D341Med (cell line): ENCODE measurements at regions not wholly inside any gene's neighbourhood (a gene's known extent, or its start where the extent isn't known, plus 50 kb on each side); places are given as distances from the start of the nearest gene placed in this dataset.
"Not testable (repeated sequence)": the region's sequence is repeated elsewhere in the genome, so short reads cannot be mapped to it uniquely, and the experiment has no call there.

Experiments used
- DNase-seq: peaks from one replicate; pipeline ENCODE4 v3.0.0; 2012; ENCODE audit warnings: low spot score

- not testable (repeated sequence) for DNase-seq
These were observed 144.9 kb upstream of the APOOL start for GRCh38 chrX:84858771-84859170.

GRCh38 chrX:84865113-84865512 lies 138.6 kb upstream of the APOOL start:
- DNase-seq = no peak

- not testable (repeated sequence) for DNase-seq
These were observed 133.4 kb upstream of the APOOL start for GRCh38 chrX:84870281-84870680.

DNA sequence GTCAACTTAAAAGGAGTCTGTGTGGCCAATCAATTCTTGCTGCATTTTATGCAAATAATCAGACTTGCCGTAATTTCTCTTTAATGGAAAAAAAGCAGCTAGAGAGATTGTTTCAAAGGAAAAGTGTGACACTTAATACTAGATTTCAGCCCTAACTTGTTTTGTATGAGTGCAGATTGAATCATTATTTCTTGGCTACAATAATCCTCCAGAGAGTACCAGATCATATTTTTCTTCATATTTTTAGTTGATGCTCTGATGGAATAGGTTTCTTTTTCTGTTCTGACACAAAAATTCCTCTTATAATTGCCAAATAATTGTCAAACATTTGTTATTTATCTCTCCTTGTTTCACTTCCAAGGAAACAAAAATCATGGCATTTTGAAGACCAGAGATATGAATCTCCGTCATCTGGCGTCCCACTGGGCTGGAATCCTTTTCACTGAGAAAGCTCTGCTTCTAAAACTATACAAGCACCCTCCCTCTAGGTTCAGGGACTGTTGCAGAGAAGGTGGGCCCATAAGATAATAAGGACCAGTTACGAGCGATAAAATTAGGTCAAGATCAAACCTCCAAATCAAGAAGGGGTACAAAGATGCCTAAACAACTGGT lies 131.4 kb upstream of the APOOL start:
- DNase-seq = not testable (repeated sequence)

- DNase-seq = no peak
These were observed 130.5 kb upstream of the APOOL start for GRCh38 chrX:84873176-84873575.

DNA sequence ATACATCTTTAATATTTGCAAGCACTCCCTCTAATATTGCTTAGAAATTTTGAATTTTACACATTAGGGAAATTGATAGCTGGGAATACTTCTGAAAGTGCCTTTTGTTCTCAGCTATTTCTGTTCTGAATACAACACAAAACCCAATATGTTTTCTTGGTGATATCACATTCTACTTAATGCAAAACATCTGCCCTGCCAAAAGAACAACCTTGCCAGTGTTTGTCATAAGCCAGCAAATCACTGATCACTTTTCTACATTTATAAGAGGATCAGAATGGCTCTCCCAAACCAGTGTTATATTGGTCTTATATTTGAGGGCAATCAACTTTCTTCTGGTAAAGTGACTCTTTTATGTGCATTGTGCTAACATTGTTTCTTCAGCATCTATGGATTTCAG lies 126.8 kb upstream of the APOOL start:
- no peak for DNase-seq

- no peak for DNase-seq
These were observed 109.8 kb upstream of the APOOL start for GRCh38 chrX:84893897-84894296.

GRCh38 chrX:84907324-84907968 lies 96.2 kb upstream of the APOOL start:
- DNase-seq = no peak

GRCh38 chrX:84909151-84909550 lies 94.5 kb upstream of the APOOL start:
- no peak for DNase-seq

- DNase-seq = no peak
These were observed 79.1 kb upstream of the APOOL start for GRCh38 chrX:84924624-84925023.

GRCh38 chrX:84932814-84933213 lies 70.9 kb upstream of the APOOL start:
- no peak for DNase-seq

DNA sequence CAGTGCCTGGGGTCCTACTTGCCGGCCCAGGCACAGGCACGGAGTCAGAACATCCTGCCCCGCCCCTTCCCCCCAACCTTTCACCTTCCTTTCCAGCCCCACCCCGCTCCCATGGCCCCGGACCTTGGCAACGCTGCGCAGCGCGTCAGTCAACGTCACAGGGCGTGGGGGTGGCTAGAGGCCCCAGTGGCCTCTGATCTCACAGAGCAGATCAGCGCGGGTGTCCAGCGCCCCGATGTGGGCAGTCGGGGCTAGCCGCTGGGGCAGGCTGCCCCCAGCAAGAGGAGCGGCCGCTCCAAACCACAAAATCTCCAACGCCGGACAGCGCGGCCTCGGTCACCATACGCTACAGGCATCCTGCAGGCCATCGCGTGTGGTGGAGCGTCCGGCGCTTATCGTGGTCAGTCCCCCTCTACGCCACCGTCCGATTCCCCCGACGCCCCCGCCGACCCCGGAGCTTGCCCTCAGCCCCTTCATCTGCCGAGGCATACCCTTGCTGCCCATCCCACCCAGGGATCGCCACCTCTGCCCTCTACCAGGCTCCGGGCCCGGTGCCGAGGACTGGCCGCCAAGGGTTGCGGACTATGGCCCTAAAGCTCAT lies 69.6 kb upstream of the APOOL start:
- no peak for DNase-seq
